DMS53 (cell line): ENCODE measurements at regions not wholly inside any gene's neighbourhood (a gene's known extent, or its start where the extent isn't known, plus 50 kb on each side); places are given as distances from the start of the nearest gene placed in this dataset.
"Not testable (repeated sequence)": the region's sequence is repeated elsewhere in the genome, so short reads cannot be mapped to it uniquely, and the experiment has no call there.

ENCODE experiments used
- DNase-seq: peaks from one replicate; lab custom pipeline; 2025; lab: John Stamatoyannopoulos, UW

DNA sequence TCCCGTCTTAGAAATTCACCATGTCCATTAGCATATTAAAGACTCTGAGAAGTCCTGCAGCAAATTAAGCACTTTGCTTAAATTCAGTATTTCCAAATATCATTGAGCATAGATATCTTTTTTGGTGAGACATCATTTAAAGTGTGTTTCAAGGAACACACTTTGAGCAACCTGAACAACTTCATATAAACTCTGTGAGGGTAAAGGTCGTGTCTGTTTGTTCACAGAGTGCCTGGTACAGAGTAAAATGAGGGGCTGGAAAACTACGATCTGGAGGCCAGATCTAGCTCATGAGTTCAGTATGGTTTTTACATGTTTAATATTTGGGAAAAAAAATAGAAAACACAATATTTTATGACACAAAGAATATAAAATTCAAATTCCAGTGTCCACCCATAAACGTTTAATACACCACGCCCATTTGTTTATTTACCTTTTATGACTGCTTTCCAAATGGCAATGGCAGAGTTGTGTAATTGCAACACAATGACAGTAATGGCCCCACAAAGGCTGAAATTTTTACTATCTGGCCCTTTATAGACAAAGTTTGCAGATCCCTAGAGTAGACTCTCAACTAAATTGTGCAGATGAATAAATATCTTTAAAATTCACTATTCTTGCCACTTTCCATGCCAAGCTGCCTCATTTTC is 67.4 kb downstream of the SNTN start:
- no peak for DNase-seq

GRCh38 chr3:63720951-63721350 is 68.5 kb downstream of the SNTN start:
- not testable (repeated sequence) for DNase-seq

- DNase-seq, result no peak
Measured at GRCh38 chr3:63724987-63725386, 72.5 kb downstream of the SNTN start.

- no peak for DNase-seq
Measured at GRCh38 chr3:63726656-63727055, 74.2 kb downstream of the SNTN start.

- no peak for DNase-seq
Measured at GRCh38 chr3:63727233-63727632, 74.8 kb downstream of the SNTN start.

- no peak for DNase-seq
Measured at GRCh38 chr3:63731866-63732265, 79.4 kb downstream of the SNTN start.

DNA sequence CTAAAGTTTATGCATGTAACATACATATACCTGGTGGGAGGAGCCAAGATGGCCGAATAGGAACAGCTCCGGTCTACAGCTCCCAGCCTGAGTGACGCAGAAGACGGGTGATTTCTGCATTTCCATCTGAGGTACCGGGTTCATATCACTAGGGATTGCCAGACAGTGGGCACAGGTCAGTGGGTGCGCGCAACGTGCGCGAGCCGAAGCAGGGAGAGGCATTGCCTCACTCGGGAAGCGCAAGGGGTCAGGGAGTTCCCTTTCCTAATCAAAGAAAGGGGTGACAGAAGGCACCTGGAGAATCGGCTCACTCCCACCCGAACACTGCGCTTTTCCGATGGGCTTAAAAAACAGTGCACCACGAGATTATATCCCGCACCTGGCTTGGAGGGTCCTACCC is 80.8 kb downstream of the SNTN start:
- DNase-seq, result not testable (repeated sequence)

DNA sequence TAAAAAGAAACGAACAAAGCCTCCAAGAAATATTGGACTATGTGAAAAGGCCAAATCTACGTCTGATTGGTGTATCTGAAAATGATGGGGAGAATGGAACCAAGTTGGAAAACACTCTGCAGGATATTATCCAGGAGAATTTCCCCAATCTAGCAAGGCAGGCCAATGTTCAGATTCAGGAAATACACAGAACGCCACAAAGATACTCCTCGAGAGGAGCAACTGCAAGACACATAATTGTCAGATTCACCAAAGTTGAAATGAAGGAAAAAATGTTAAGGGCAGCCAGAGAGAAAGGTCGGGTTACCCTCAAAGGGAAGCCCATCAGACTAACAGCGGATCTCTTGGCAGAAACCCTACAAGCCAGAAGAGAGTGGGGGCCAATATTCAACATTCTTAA is 82.2 kb downstream of the SNTN start:
- not testable (repeated sequence) for DNase-seq

- DNase-seq, result not testable (repeated sequence)
Measured at GRCh38 chr3:63736757-63737156, 82.3 kb upstream of the C3orf49 start.

- not testable (repeated sequence) for DNase-seq
Measured at GRCh38 chr3:63738577-63738976, 80.5 kb upstream of the C3orf49 start.

GRCh38 chr3:63739474-63739873 is 79.6 kb upstream of the C3orf49 start:
- DNase-seq, result no peak

DNA sequence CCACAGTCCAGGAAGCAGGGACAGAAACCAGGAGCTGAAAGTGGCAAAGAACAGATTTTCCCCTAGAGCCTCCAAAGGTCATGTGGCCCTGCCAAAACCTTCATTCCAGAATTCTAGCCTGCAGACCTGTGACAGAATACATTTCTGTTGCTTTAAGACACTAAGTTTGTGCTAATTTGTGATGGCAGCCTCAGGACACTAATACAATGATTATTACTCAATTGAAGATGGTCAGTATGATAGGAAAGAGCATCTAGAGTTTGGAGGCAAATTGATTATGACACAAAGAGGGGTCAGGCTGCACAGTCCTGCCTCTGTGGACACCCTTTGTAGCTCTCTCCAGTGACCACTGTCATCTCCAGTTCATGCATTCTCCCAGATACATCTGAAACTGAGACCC is 79.0 kb upstream of the C3orf49 start:
- DNase-seq, result no peak

- DNase-seq, result not testable (repeated sequence)
Measured at GRCh38 chr3:63744693-63745092, 74.4 kb upstream of the C3orf49 start.

- no peak for DNase-seq
Measured at GRCh38 chr3:63745757-63746156, 73.3 kb upstream of the C3orf49 start.

DNA sequence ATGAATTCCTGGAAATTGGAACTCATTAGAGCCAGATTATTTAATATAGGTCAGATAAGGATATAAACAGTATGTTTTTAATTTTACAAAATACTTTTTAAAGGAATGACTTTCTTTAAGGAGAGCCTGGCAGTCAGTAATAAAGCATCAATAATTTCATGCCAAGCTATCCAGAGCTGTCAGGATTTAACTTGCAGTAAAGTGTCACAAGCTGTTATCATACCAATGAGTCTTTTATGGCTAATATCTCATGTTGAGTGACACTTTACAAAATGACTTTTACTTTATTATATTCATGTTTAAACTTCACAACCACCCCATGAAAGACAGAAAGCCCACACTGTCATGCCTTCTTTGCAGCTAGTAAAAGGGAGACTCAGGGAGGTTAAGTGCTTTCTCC is 72.9 kb upstream of the C3orf49 start:
- DNase-seq, result no peak

DNA sequence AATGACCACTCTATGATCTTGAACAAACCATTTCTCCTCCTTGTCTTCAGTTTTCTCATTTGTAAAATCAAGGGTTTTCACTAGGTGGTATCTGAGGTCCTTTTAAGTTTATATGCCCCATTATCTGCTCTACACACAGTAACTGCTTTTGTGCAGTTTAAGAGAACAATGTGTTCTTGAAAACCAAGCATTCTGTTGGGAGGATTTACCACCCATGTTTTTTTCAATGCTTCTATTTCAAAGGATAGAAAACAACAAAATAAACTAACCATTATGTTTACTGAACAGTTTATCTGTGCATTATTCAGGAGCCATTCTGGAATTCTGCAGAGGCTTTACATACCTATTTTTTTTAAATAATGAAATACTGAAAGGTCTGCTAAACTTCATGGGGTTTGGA is 67.6 kb upstream of the C3orf49 start:
- DNase-seq, result no peak

DNA sequence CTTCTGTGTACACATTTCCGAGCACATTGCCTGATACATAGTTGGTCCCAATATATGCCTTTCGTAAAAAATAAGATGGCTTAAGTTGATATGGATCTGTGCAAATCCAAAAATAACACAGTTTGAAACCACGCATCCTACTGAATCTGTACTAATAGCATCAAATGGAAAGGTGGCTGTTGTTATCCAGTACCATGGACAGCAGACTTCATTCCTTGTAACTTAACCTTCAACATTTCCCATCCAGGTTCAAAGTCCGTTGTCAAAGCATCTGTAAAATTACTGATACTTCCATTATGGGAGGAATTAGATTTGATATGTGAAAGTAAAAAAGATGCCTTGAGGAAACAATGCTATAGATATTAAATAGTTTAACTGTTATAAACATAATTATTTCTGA is 65.5 kb upstream of the C3orf49 start:
- no peak for DNase-seq

- DNase-seq, result peak; percentile 5
Measured at GRCh38 chr3:63753995-63754394, 65.1 kb upstream of the C3orf49 start.

GRCh38 chr3:63762180-63762579 is 56.9 kb upstream of the C3orf49 start:
- no peak for DNase-seq

DNA sequence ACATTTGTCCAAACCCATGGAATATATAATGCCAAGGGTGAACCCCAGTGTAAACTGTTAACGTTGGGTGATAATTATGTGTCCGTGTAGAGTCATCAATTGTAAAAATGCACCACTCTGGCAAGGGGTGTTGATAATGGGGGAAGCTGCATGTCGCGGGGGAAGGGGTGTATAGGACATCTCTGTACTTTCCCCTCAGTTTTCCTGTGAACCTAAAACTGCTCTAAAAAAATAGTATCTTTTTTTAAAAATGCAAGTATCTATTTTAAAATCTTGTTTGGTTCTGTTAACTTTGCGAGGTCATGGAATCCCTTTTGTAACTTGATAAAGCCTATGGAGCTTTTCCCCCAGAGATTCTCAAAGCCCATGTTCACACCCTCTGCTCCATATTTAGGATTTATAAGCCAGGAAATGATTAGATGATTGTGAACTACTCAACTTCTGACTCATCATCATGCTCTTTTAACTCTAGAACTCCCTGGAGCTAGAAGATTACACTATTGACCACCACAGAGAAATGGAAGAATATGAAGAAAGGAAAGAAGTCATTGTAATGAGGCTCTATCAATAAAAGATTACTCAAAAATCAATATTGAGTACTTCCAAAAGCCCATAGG is 56.1 kb upstream of the C3orf49 start:
- DNase-seq, result no peak

DNA sequence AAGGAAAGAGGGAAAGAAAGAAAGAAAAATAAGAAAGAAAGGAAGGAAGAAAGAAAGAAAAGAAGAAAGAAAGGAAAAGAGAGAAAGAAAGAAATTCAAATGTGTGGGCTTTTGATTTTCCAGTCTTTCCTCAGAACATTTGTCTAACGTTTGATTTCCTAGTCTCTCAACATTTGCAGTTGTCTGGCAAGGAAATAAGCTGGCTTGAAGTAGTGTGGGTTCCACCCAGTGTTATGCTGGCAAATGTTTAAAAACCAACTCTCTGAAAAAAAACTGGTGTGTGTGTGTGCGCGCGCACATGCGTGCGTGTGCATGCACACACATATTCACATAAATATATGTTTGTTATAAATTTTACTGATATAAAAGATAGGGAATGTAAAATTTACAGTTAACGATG is 54.6 kb upstream of the C3orf49 start:
- no peak for DNase-seq

DNA sequence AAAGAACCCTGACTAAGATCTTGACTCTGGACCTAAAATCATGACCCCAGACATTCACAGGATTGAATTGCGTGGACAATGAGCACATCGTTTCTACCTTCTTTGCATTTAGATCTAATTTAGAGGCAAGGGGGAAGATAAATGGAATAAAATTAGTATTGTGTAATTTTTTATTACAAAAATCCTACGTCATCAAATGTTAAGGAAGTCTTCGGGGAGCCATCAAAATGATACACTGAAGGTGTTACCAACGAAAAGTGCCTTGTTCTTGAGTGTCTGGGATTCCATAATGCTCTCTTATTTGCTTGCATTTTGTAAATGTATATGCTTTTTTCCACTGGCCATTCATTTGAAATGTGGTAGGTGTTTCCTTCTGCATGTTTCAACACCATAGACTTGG is 52.8 kb upstream of the C3orf49 start:
- no peak for DNase-seq

- no peak for DNase-seq
Measured at GRCh38 chr3:63768386-63768785, 50.7 kb upstream of the C3orf49 start.

DNA sequence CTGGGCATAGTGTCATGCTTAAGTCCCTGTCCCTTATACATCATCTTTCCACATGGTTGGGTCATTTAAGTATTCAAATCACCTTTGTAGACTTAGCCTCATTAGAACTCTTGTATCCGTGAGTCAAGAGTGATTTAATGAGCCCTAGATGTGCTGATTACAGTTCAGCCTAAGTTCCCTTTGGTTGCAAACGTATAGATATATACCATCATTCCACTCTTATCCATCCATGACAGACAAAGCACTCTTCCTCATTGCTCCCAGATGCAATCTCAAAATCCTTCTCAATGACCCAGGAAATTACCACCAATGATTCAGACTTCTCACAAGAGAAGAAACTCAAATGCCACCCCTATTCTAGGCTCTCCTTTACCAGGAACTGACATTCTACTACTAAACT is 50.2 kb upstream of the C3orf49 start:
- no peak for DNase-seq
